NCI-H2196 treated with DMSO at 0.1 percent for 48 hours (cell line): ENCODE measurements at regions not wholly inside any gene's neighbourhood (a gene's known extent, or its start where the extent isn't known, plus 50 kb on each side); places are given as distances from the start of the nearest gene placed in this dataset.
"Not testable (repeated sequence)": the region's sequence is repeated elsewhere in the genome, so short reads cannot be mapped to it uniquely, and the experiment has no call there.

Source experiments
- DNase-seq: peaks from one replicate; lab custom pipeline; 2025; ENCODE audit not compliant: unreplicated experiment; lab: John Stamatoyannopoulos, UW

DNA sequence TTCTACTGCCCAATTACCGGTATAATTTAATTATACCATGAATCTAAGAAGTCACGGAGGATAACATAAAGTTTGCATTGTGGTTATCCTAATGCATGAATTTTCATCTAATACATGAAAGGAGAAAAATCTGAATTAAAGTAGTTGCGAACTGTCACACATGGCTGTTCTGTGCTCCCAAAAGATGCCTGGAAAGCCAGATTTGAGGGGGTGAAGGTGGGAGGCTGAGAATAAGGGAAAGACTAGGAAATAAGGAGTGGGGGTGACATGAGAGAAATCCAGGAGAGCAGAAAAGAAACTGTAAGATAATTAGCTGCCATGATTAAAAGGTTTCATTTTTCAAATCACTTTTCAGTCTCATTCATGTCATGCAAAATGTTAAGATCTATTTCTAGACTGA, 1582.7 kb downstream of the STIM2 start:
- DNase-seq = no peak

DNA sequence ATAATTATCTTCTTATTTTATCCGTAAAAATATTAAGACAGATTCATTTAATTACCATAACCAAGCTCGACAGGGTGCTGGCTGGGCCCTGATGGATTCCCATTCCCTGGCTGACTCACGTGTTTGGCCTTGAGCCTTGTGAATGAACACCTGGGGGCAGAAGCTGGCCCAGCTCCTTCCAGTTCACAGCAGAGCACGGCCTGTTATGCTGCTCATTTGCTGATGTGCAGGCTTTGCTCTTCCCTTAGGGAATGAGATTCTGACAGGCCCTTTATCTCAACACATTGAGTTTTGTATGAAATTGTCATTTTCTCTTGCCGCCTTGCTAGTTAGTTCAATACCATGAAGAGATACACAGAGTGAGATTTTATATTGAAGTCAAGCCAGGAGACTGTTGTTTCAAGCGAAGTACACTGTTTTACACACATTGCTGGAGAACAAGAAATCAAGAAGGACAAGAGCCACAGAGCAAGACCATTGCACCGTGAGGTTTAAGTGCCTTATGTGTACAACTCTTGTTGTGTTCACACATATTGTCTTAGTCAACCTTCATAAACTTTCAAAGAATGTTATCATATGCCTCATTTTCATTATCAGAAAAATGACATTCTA, 1583.3 kb downstream of the STIM2 start:
- no peak for DNase-seq

DNA sequence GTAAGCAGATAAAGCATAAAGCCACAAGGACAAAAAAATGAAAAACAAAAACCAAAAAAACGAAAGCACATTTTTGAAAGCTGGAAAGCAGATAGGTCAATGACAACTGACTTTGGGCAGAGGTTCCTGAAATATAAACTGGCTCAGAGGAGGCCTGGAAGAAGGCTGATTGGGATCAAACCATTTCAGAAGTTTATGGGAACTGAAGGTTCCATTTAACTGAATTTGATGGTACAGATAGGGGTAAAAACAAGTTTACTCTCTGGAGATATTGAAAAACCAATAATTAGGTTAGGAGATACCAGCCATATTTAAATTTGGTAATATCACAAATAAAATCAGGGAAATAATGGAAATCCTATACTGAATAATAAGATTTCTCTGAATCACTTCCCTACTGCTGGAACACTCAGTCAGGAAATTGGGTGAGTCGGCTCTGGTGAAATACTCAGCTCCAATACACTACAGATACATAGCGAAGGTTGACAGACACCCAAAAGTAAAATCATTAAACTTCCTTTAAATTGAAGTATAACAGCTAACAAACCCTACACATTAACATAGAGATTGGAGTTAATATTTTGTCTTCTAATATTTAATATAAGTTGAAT, 1584.3 kb downstream of the STIM2 start:
- no peak for DNase-seq

DNA sequence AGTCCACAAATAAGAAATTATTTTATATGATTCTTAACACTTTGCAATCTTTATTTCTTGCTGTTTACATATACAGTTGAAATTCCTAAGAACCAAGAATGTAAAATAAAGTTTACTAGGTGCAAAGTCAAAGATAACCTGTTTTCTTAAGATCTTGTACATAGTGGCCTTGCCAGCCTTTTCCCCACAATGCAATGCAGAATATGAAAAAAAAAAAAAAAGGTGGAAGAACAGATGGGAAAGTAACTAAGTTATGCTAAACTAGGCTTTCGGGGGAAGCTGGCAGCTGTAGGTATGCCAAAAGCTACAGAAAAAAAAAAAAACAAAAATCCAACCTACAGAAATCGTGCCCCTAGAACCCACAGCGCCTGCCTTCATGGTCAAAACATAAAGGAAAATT, 1588.4 kb downstream of the STIM2 start:
- no peak for DNase-seq

DNA sequence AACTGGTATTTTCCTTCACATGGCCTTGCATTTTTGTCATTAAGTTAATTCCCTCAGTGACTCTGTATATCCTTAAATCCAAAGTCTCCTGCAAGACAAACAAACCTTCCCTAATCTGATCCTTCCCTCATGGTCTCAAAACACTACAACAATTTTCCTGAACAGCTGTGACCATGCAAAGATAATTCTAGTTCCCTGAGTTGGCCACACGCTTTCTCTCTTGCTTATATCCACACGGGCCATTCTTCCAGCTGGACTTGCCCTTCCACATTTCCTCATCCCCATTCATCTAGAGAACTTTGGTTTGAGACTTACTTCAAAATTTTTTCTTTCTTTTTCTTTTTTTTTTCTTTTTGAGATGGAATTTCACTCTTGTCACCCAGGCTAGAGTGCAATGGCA, 1590.7 kb downstream of the STIM2 start:
- DNase-seq = no peak

DNA sequence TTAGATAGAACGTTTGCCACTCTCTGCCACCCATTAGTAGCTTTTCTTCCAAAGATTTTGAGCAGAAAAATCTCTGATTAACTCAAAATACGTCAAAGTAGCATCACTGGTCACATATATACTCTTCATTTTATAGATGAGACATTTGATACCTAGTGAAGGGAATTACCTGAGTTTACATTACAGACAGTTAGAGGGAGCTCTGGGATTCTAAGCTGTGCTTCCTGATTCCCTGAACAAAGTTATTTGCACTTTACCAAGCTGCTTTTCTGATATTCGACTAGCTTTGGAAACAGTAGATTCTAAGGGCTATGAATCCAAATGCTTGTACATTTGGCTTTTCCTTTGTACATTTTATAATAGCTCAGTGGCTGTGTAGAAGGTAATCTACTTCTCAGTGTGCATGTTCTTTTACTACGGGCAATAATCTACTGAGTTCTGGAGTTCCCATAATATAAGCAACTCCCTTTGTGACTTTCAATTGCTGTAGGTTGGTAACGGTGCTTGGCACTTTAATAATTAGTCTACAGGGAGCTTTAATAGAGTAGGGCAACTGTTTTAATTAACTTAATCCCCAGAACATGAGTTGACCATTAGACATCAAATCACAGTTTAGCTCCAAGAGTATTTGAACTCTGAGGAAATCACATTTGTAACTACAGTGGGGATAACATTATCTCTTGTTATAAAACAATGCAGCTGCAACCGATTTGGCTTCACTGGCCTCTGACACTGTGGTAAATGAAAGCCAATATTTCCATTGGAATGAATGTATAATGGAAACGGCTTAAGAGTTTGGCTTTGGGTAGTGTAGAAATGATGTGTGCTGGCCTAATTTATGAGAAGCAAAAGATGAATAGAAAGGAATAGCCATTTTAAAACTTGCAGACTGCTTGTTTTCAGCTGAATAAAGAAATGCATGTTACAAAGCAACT, 1602.4 kb downstream of the STIM2 start:
- DNase-seq = no peak

DNA sequence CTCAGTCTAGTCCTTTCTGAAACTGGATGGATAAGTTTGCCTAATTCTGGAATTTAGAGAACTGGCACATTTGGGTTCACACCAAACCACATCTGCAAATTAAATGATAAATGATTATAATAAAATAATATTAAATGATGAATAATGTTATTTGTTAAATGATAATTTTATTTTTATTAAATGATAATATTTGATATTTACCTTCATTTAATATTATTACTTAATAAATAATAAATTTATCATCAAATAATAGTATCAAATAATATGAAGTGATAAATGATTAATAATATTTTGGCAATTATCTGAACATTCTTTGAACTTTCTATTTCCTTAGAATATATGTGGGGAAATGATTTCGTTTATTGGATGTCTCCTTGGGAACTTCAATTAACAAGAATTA, 1604.2 kb downstream of the STIM2 start:
- DNase-seq = no peak

DNA sequence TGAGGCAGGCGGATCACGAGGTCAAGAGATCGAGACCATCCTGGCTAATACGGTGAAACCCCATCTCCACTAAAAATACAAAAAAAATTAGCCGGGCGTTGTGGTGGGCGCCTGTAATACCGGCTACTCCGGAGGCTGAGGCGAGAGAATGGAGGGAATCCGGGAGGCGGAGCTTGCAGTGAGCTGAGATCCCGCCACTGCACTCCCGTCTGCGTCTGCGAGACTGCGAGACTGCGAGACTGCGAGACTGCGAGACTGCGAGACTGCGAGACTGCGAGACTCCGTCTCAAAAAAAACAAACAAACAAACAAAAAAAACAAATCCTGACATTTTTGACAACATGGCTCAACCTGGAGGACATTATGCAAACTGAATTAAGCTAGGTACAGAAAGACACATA, 1606.2 kb downstream of the STIM2 start:
- not testable (repeated sequence) for DNase-seq

DNA sequence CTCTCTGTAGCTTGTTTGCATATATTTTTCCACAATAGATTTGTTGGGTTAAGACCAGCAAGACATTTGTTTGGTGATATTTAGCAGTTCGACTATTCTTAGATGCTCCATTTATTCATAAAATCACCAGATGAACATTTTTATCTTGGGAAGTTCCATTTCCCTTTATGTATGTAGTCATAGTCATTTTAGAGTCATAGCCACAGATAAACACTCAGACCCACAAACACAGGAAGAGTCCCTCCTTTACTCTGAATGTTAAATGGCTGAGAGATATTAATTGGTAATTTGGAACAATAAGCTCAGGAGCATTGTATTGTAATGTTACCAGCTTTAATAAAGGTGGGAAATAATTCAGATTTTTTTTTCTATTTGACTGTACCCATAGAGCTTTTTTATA, 1608.7 kb downstream of the STIM2 start:
- no peak for DNase-seq

DNA sequence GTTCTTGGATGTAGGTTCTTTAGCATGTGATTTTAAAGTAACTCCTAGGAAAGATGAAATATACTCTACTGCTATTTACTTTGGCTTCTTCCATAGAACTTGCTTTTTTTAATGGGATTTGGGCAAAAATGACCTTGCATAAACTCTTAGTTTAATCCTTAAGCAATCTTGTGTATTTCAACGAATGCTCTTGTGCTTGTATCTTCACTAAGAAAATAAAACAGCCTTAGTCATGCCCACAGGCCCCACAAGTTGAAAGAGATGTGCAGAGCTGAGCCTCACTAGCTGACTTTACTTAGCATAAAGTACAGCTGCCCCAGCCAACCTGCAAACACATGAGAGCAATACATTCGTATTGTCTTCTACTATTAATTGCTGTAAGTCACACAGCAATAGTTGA, 1609.2 kb downstream of the STIM2 start:
- no peak for DNase-seq

DNA sequence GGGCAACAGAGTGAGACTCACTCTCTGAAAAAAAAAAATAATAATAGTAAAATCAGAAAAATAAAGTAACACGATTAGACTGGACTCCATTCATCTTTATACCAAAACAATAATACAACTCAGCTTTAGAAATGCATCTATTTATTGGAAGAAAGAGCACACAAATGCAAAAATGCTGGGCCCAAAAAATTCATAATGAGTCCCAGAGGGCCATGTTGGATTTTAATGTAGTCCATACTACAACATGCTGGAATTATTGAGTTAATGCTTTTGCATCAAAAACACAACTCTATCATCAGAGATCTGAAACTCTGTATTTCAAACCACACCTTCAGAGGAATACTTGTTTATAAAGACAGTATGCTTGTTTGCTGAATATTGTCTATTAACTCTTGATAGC, 1614.7 kb downstream of the STIM2 start:
- DNase-seq = no peak

DNA sequence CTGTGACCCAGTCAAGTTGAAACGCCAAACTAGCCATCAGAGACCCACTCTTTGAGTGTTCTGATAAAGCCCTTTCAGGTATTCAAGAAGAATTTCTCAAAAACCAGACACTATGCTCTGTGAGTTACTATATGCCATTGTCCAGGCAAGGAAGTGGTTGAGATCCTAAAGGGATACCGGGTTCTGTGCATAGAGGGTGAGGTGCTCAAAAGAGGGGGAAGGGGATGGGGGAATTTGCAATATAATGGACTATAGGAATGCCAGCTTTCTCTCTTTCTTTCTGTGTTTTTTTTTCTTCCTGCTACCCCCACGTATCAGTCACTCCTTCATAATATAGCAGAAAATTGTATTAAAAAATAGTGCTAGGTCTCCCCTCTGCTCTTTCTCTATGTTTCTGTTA, 1619.0 kb downstream of the STIM2 start:
- no peak for DNase-seq

DNA sequence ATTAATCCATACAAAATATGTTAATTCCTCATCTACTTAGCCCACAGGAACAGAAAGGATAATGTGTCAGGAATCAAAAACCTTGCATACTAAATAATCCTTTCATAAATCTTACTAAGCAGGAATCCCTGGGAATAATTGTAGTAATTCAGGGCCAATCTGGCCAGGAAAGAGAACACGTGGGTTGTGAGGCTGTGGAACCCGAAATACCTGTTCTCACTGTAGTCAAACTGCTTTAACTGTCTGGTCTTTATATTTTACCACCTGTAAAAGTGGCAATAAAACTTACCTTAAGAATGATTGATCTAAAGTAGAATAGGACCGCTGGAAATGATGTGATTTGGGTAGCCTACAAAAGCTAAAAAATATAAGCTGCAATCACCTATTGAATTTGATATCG, 1620.9 kb downstream of the STIM2 start:
- no peak for DNase-seq

DNA sequence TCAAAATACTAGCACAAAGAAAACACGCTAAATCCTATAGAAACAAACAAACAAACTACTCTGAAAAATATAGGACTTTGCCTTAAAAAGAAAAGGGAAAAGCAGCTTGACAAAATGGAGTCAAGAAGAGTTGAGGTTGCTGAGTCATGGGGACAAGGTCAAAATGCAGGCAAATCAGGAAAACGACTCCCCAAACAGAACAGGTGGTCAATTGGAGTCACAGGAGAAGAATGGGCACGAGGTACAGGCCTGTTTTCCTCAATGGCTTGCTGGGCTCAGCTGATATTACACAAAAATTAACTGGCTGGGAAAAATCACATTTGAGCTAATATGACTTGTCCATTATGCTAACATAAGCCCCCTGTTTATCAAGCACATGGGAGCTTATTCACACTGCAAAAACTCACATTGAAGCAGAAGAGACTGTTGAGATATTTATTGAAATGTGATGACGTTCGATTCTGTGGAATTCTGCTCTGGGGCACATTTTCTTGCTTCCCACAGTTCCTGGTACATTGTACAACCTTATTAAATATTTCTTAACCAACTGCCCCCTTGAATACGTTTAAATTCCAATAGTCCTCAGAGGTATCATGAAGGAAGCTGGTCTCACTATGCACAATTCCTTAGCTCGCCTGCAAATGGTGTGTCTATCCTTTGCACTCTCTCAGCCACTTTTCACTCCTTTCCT, 1622.1 kb downstream of the STIM2 start:
- no peak for DNase-seq

DNA sequence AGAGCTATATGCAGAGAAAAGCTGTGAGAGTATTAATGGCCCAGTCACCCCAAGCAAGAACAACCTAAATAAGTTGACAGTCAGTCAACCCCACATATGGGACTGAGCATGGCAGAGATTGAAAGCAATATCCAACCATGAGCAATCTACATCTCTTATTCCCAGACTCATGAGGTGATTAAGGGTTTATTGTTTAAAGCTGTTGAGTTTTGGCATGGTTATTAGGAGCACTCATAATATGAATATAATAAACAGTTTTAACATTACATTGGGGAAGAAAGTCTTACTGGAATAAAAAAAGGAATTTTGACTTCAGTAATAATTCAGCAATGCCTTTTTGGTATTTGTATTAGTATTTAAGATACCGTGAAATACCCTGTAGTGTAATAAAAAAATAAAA, 1627.4 kb downstream of the STIM2 start:
- DNase-seq = no peak

DNA sequence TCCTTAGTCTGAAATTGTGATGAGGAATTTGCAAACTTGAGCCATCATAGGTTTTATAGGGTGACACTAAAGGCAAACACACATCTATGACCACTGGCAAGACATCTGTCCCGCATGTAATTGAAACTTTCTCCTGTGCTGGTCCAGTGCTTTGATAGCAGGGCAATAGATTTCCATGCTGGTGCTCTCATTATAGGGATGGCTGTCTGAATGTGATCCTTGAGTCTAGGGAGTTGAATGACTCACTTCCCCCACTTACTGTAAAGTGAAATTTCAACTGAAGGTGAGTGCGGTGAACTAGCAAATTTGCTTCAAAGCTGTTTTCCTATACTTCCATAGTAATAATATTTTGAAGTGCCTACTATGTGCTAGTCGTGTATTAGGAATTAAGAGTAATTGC, 1630.0 kb downstream of the STIM2 start:
- DNase-seq = no peak

DNA sequence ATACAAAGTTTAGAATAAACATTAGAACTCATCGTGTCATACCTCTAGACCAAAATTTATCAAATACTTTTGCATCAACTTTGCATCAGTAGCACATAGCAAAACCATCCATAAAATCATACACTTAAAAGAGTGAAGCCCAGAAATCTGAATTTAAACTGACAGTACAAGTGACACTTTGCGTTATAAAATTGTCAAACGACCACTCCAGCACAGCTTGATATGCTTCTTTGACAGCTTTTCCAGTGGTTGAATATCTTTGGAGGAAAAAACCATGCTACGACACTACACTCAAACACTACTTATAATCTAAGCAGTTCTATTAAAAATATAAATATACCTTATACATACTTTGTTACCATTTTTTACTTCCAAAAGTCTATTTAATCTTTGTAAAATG, 1644.4 kb downstream of the STIM2 start:
- DNase-seq = no peak

DNA sequence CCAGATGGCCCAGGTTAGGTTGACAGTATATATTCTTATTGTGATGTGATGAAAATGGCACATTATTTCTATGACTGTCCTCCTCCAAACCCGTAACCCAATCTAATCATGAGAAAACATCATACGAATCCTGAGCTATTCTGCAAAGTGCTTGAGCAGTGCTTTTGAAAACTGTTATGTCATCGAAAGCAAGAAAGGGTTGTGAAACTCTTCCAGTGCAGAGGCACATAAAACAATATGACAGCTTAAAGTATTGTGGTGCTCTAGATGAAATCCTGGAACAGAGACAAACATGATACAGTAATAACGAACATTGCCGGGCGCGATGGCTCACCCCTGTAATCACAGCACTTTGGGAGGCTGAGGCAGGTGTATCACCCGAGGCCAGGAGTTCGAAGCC, 1648.0 kb downstream of the STIM2 start:
- no peak for DNase-seq

DNA sequence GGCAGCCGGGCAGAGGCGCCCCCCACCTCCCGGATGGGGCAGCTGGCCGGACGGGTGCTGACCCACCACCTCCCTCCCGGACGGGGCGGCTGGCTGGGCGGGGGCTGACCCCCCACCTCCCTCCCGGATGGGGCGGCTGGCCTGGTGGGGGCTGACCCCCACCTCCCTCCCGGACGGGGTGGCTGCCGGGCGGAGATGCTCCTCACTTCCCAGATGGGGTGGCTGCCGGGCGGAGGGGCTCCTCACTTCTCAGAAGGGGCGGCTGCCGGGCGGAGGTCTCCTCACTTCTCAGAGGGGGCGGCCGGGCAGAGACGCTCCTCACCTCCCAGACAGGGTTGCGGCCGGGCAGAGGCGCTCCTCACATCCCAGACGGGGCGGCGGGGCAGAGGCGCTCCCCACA, 1654.1 kb downstream of the STIM2 start:
- not testable (repeated sequence) for DNase-seq

DNA sequence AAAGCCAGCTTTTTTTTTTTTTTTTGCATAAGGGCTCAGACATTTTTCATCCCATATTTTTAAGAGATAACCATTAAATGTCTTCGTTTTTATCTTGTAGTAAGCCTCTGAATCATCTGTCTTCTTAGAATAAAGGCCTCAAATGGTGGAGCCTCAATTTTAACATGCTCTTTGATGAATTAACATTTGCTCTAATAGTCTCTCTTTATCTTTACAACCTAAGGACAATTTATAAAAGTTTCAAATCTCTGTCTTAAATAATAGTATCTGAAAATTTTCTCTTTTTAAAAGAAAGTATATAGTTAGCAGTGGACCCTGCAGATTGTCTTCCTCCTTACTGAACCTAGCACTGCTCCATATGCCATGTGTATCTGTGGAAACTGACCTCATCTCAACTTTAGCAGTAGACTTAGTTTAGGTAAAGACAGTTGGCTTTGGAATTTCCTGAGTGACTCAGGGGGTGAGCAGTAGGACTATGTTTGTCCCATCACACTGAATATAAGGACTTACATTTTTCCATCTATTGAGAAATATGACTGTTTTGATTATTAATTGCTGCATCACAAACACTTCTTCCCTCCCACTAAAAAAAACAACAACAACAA, 1658.0 kb downstream of the STIM2 start:
- DNase-seq = no peak

DNA sequence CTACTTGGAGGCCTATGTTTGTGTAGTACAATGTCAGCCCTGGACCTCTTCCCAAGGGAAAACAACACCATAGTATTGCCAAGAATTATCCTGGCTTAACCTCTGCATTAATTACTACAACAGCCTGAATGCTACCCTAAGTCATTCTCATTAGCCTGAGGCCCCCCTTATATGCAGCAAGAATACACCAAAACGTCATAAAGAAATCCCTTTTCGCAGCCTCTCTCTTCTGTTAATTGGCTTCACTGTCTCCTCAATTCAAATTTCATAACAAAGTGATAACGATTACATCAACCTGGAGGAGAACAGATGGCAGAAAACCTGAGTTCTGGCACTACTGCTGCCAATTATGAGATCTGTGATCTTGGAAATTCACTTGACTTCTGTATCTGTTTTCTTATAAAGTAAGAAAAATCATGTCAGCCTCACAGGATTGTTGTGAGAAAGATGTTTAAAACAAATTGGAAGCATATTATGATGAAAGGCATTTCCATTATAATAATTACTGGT, 1663.1 kb downstream of the STIM2 start:
- DNase-seq = no peak
